ENCODE measurements at regions not wholly inside any gene's neighbourhood (a gene's known extent, or its start where the extent isn't known, plus 50 kb on each side); places are given as distances from the start of the nearest gene placed in this dataset.
"Not testable (repeated sequence)": the region's sequence is repeated elsewhere in the genome, so short reads cannot be mapped to it uniquely, and the experiment has no call there.

DNA sequence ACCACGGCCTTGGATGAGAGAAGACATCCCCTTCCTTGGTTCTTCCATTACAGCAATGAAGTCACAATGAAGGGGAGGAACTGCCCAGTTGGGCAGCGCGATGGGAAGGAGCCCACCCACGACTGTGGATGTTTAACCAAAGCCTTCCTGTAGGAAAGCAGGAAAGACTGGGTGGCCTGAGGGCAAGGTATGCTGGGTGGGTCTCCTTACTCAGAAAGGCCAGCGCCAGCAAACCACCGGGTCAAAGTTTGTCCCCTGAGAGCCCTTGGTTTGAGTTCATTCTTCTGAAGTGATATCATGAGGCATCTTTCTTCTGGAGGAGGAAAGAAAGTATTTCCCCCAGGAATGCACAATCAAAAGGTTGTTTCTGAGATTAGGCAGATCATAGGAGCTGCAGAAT, 105.2 kb downstream of the C16orf95 start:
- H3K27me3 Mint-ChIP-seq = peaks cover 0 to 2% of the 10 kb centered on the region in 2 donors
- H3K4me3 Mint-ChIP-seq = no peak overlapping the region

DNA sequence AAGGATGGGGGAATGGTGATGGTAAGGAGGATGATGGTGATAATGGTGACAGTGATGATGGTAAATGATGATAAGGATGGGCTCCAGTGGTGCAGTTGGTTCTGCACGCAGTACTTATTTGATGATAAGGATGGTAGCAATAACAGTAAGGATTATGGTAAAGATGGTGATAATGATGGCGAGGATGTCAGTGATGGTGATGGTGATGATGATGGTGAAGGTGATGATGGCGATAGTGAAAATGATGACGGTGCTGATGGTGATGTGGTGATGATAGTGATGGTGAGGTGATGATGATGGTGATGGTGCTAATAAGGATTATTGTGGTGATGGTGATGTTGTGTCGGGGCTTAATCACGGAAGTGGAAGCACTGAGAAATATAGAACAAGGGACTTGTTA, 103.7 kb downstream of the C16orf95 start:
- H3K27ac ChIP-seq (ENCODE audit: low read depth, low read length) = no peak overlapping the region
- CTCF ChIA-PET = no interaction called here
- H3K36me3 ChIP-seq (ENCODE audit: insufficient read depth, low read length) = no peaks in the 10 kb centered on the region
- no peaks in the 10 kb centered on the region for H3K4me1 Mint-ChIP-seq
- no peaks in the 10 kb centered on the region for H3K36me3 Mint-ChIP-seq
- no peaks in the 10 kb centered on the region for H3K9me3 Mint-ChIP-seq
- DNase-seq = no peak
- no peaks in the 10 kb centered on the region for H3K27me3 ChIP-seq (ENCODE audit: insufficient read depth, low read length, poor library complexity, severe bottlenecking)
- H3K4me3 ChIP-seq (ENCODE audit: low read length) = no peak overlapping the region
- no peak overlapping the region for H3K27ac Mint-ChIP-seq
- peaks cover 0 to 2% of the 10 kb centered on the region in 2 donors for H3K27me3 Mint-ChIP-seq
- no peaks in the 10 kb centered on the region for H3K9me3 ChIP-seq (ENCODE audit: low read length)
- no peak overlapping the region for H3K4me3 Mint-ChIP-seq
- POLR2A ChIA-PET = no interaction called here
- H3K4me1 ChIP-seq (ENCODE audit: insufficient read depth, low read length) = no peaks in the 10 kb centered on the region

More for the DNA sequence above, 105.2 kb downstream of the C16orf95 start:
- CTCF ChIA-PET = no interaction called here
- H3K4me3 ChIP-seq (ENCODE audit: low read length) = no peak overlapping the region
- H3K4me1 ChIP-seq (ENCODE audit: insufficient read depth, low read length) = no peaks in the 10 kb centered on the region
- H3K27ac ChIP-seq (ENCODE audit: low read depth, low read length) = no peak overlapping the region
- Mint-ChIP-seq H3K36me3 (no peaks in the 10 kb centered on the region), H3K27ac (no peak overlapping the region), H3K9me3 (no peaks in the 10 kb centered on the region), H3K4me1 (no peaks in the 10 kb centered on the region)
- H3K27me3 ChIP-seq (ENCODE audit: insufficient read depth, low read length, poor library complexity, severe bottlenecking) = no peaks in the 10 kb centered on the region
- no peak for DNase-seq
- H3K36me3 ChIP-seq (ENCODE audit: insufficient read depth, low read length) = no peaks in the 10 kb centered on the region
- POLR2A ChIA-PET = no interaction called here
- H3K9me3 ChIP-seq (ENCODE audit: low read length) = no peaks in the 10 kb centered on the region

DNA sequence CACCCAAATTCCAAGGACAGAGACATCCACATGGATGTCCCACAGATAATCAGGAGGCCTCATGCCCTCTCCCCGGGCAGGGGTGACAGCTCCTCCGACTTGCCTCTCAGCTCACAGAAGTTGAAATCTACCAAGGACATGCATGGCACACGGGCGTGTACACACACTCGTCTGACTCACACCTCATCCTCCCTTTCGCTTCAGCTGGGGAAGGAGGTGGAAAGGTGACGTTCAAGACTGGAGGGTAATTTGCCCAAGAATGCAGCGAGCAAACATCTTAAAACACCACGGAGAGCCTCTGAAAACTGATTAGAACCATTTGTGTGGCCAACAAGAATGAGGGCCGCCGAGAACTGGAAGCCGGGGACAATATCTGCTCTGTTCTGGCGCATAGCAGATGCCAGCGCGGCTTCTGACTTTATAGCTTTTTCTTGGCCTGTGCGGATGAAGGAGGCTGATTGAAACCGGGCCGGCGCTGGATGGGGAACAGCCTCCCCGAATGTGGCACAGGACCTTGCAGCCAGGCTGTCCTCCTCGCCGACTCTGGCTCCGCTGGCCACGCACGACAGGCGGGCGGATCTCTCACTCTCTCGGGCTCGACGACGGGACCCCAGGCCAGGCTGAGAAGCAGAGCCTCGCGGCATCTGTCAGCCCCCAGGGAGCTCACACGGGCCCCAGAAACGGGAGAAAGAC, 100.9 kb downstream of the C16orf95 start:
- H3K27ac ChIP-seq (ENCODE audit: low read depth, low read length) = no peak overlapping the region
- Mint-ChIP-seq H3K27ac (no peak overlapping the region), H3K9me3 (peaks cover 0 to 2% (median 0%) of the 10 kb centered on the region in 5 donors), H3K4me3 (no peak overlapping the region), H3K4me1 (no peaks in the 10 kb centered on the region), H3K36me3 (peaks cover 0 to 3% (median 0%) of the 10 kb centered on the region in 3 donors), H3K27me3 (no peaks in the 10 kb centered on the region)
- CTCF ChIA-PET = no interaction called here
- DNase-seq = no peak
- H3K4me3 ChIP-seq (ENCODE audit: low read length) = no peak overlapping the region
- POLR2A ChIA-PET = no interaction called here
- no peaks in the 10 kb centered on the region for H3K36me3 ChIP-seq (ENCODE audit: insufficient read depth, low read length)
- H3K9me3 ChIP-seq (ENCODE audit: low read length) = no peaks in the 10 kb centered on the region
- H3K4me1 ChIP-seq (ENCODE audit: insufficient read depth, low read length) = no peaks in the 10 kb centered on the region
- H3K27me3 ChIP-seq (ENCODE audit: insufficient read depth, low read length, poor library complexity, severe bottlenecking) = no peaks in the 10 kb centered on the region

DNA sequence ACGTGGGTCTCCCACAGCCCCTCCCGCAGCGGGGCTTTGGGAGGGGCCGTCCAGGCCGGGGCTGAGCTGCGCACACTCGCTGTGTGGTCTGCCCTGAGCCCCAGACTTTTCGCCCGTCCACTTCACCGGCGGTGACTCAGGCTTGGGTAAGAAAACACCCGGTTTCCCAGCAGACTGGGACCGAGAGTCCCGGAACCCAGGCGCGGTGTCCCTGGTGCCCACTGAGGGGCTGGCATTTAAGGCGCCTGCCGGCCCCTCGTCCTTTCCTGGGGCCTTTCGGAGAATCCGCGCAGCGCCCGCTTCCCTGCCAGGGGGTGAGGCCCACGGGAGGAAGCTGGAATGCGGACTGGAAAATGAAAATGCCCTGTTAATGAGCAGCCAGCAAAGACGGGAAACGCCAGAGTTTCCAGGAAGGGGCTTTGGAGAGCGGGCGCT, 100.3 kb downstream of the C16orf95 start:
- H3K4me1 Mint-ChIP-seq = no peaks in the 10 kb centered on the region
- Histone ChIP-seq H3K27ac (ENCODE audit: low read depth, low read length) (no peak overlapping the region), H3K27me3 (ENCODE audit: insufficient read depth, low read length, poor library complexity, severe bottlenecking) (no peaks in the 10 kb centered on the region), H3K4me3 (ENCODE audit: low read length) (no peak overlapping the region), H3K9me3 (ENCODE audit: low read length) (no peaks in the 10 kb centered on the region), H3K36me3 (ENCODE audit: insufficient read depth, low read length) (no peaks in the 10 kb centered on the region), H3K4me1 (ENCODE audit: insufficient read depth, low read length) (no peaks in the 10 kb centered on the region)
- peaks cover 0 to 3% (median 0%) of the 10 kb centered on the region in 3 donors for H3K36me3 Mint-ChIP-seq
- no peaks in the 10 kb centered on the region for H3K27me3 Mint-ChIP-seq
- CTCF ChIA-PET = no interaction called here
- H3K9me3 Mint-ChIP-seq = peaks cover 0 to 2% (median 0%) of the 10 kb centered on the region in 5 donors
- no peak overlapping the region for H3K27ac Mint-ChIP-seq
- DNase-seq = no peak
- no peak overlapping the region for H3K4me3 Mint-ChIP-seq
- POLR2A ChIA-PET = no interaction called here

DNA sequence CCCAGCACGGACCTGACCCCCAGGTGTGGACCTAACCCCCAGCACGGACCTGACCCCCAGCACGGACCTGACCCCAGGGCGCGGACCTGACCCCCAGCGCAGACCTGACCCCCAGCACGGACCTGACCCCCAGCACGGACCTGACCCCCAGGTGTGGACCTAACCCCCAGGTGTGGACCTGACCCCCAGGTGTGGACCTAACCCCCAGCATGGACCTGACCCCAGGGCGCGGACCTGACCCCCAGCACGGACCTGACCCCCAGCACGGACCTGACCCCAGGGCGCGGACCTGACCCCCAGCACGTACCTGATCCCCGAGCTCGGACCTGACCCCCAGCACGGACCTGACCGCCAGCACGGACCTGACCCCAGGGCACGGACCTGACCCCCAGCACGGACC, 99.4 kb downstream of the C16orf95 start:
- POLR2A ChIA-PET; H3K36me3 ChIP-seq (ENCODE audit: insufficient read depth, low read length); H3K9me3 ChIP-seq (ENCODE audit: low read length); H3K36me3 Mint-ChIP-seq; CTCF ChIA-PET; H3K27me3 ChIP-seq (ENCODE audit: insufficient read depth, low read length, poor library complexity, severe bottlenecking); H3K4me3 ChIP-seq (ENCODE audit: low read length); H3K4me3 Mint-ChIP-seq; H3K4me1 Mint-ChIP-seq; DNase-seq; H3K27me3 Mint-ChIP-seq; H3K27ac Mint-ChIP-seq; H3K4me1 ChIP-seq (ENCODE audit: insufficient read depth, low read length); H3K27ac ChIP-seq (ENCODE audit: low read depth, low read length); H3K9me3 Mint-ChIP-seq: not testable (repeated sequence)

DNA sequence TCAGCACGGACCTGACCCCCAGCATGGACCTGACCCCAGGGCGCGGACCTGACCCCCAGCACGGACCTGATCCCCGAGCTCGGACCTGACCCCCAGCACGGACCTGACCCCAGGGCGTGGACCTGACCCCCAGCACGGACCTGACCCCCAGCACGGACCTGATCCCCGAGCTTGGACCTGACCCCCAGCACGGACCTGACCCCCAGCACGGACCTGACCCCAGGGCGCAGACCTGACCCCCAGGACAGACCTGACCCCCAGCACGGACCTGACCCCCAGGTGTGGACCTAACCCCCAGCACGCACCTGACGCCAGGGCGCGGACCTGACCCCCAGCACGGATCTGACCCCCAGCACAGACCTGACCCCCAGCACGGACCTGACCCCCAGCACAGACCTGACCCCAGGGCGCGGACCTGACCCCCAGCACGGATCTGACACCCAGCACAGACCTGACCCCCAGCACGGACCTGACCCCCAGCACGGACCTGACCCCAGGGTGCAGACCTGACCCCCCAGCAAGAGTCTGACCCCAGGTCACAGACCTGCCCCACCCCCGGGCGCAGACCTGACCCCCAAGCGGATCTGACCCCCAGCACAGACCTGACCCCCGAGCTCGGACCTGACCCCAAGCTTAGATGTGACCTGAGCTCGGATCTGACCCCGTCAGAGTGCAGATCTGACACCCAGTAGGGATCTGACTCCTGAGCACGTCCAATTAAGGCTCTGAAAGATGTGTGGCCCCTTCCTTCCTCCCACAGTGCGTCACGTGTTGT, 98.7 kb downstream of the C16orf95 start:
- DNase-seq = no peak
- Mint-ChIP-seq H3K27me3 (no peaks in the 10 kb centered on the region), H3K4me1 (no peaks in the 10 kb centered on the region), H3K9me3 (peaks cover 0 to 2% (median 0%) of the 10 kb centered on the region in 5 donors), H3K27ac (no peak overlapping the region), H3K4me3 (no peak overlapping the region), H3K36me3 (peaks cover 0 to 3% (median 0%) of the 10 kb centered on the region in 3 donors)
- H3K4me3 ChIP-seq (ENCODE audit: low read length) = no peak overlapping the region
- no peaks in the 10 kb centered on the region for H3K36me3 ChIP-seq (ENCODE audit: insufficient read depth, low read length)
- ChIA-PET POLR2A (no interaction called here), CTCF (no interaction called here)
- H3K27me3 ChIP-seq (ENCODE audit: insufficient read depth, low read length, poor library complexity, severe bottlenecking) = no peaks in the 10 kb centered on the region
- H3K27ac ChIP-seq (ENCODE audit: low read depth, low read length) = no peak overlapping the region
- H3K4me1 ChIP-seq (ENCODE audit: insufficient read depth, low read length) = no peaks in the 10 kb centered on the region
- H3K9me3 ChIP-seq (ENCODE audit: low read length) = no peaks in the 10 kb centered on the region

DNA sequence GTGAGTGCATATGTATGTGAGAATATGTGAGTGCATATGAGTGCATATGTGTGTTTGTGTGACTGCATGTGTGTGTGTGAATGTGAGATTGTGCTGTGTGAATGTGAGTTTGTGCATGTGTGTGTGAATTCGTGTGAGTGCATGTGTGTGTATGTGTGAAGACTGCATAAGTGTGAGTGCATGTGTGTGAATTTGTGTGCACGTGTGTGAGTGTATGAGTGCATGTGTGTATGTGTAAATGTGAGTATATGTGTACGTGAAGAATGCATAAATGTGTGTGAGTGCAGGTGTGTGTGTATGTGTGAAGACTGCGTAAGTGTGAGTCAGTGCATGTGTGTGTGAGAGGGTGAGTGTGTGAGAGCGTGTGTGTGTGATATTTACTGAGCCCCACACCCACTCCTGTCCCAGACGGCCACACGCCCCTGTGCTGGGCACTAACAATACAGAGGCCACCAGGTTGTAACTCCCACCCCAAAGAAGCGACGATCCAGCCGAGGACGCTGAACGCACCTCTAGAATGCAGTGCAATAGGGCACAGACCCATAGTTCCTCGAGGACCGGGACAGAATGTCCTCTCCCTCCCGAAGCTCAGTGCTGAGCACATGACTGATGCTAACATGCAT, 97.8 kb downstream of the C16orf95 start:
- H3K36me3 ChIP-seq (ENCODE audit: insufficient read depth, low read length) = no peaks in the 10 kb centered on the region
- ChIA-PET CTCF (no interaction called here), POLR2A (no interaction called here)
- no peaks in the 10 kb centered on the region for H3K27me3 ChIP-seq (ENCODE audit: insufficient read depth, low read length, poor library complexity, severe bottlenecking)
- H3K4me1 ChIP-seq (ENCODE audit: insufficient read depth, low read length) = no peaks in the 10 kb centered on the region
- no peak for DNase-seq
- Mint-ChIP-seq H3K27ac (no peak overlapping the region), H3K9me3 (peaks cover 0 to 2% (median 0%) of the 10 kb centered on the region in 5 donors), H3K27me3 (no peaks in the 10 kb centered on the region), H3K4me3 (no peak overlapping the region), H3K36me3 (peaks cover 0 to 3% (median 0%) of the 10 kb centered on the region in 3 donors), H3K4me1 (no peaks in the 10 kb centered on the region)
- H3K9me3 ChIP-seq (ENCODE audit: low read length) = no peaks in the 10 kb centered on the region
- H3K27ac ChIP-seq (ENCODE audit: low read depth, low read length) = no peak overlapping the region
- H3K4me3 ChIP-seq (ENCODE audit: low read length) = no peak overlapping the region

DNA sequence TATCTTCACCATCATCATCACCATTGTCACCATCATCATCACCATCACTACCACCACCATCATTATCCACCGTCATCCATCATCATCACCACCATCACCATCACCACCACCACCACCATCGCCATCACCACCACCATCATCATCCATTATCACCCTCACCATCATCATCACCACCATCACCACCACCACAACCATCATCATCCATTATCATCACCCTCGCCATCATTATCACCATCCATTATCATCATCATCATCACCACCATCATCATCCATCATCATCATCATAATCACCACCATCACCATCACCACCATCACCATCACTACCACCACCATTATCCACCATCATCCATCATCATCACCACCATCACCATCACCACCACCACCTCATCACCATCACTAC, 95.6 kb downstream of the C16orf95 start:
- CTCF ChIA-PET = no interaction called here
- H3K4me1 ChIP-seq (ENCODE audit: insufficient read depth, low read length) = no peaks in the 10 kb centered on the region
- H3K9me3 ChIP-seq (ENCODE audit: low read length) = no peaks in the 10 kb centered on the region
- H3K4me3 ChIP-seq (ENCODE audit: low read length) = no peak overlapping the region
- Mint-ChIP-seq H3K4me1 (no peaks in the 10 kb centered on the region), H3K36me3 (peaks cover 0 to 3% (median 0%) of the 10 kb centered on the region in 3 donors), H3K9me3 (peaks cover 0 to 2% (median 0%) of the 10 kb centered on the region in 5 donors), H3K27me3 (no peaks in the 10 kb centered on the region), H3K27ac (no peak overlapping the region), H3K4me3 (no peak overlapping the region)
- no peak overlapping the region for H3K27ac ChIP-seq (ENCODE audit: low read depth, low read length)
- H3K27me3 ChIP-seq (ENCODE audit: insufficient read depth, low read length, poor library complexity, severe bottlenecking) = peaks cover 3% of the 10 kb centered on the region
- DNase-seq = no peak
- H3K36me3 ChIP-seq (ENCODE audit: insufficient read depth, low read length) = no peaks in the 10 kb centered on the region
- POLR2A ChIA-PET = no interaction called here
